HG02763 (cell line): ENCODE measurements at regions not wholly inside any gene's neighbourhood (a gene's known extent, or its start where the extent isn't known, plus 50 kb on each side); places are given as distances from the start of the nearest gene placed in this dataset.

Source experiments
- ATAC-seq: cut with Tn5 transposase; IDR thresholded peaks from one replicate; pipeline ENCODE4 v1.9.1; 2021; ENCODE audit warnings: mild to moderate bottlenecking, moderate library complexity; ENCODE audit not compliant: unreplicated experiment

GRCh38 chr5:155068616-155069100 is 55.1 kb downstream of the KIF4B start:
- no peak for ATAC-seq

- ATAC-seq: no peak
Measured at GRCh38 chr5:155069961-155070360, 56.4 kb downstream of the KIF4B start.

- no peak for ATAC-seq
Measured at GRCh38 chr5:155070781-155071180, 57.2 kb downstream of the KIF4B start.

- ATAC-seq: no peak
Measured at GRCh38 chr5:155076379-155076778, 62.8 kb downstream of the KIF4B start.

- ATAC-seq: no peak
Measured at GRCh38 chr5:155079698-155080097, 66.1 kb downstream of the KIF4B start.

- no peak for ATAC-seq
Measured at GRCh38 chr5:155080721-155081120, 67.2 kb downstream of the KIF4B start.

GRCh38 chr5:155081618-155082017 is 68.1 kb downstream of the KIF4B start:
- ATAC-seq: no peak

- ATAC-seq: no peak
Measured at GRCh38 chr5:155082401-155082800, 68.8 kb downstream of the KIF4B start.

- ATAC-seq: no peak
Measured at GRCh38 chr5:155085282-155085989, 71.9 kb downstream of the KIF4B start.

GRCh38 chr5:155087036-155087435 is 73.5 kb downstream of the KIF4B start:
- no peak for ATAC-seq

- no peak for ATAC-seq
Measured at GRCh38 chr5:155088811-155089210, 75.3 kb downstream of the KIF4B start.

GRCh38 chr5:155089643-155090042 is 76.1 kb downstream of the KIF4B start:
- ATAC-seq: no peak

- no peak for ATAC-seq
Measured at GRCh38 chr5:155091063-155091648, 77.6 kb downstream of the KIF4B start.

GRCh38 chr5:155091768-155092717 is 78.5 kb downstream of the KIF4B start:
- ATAC-seq: no peak

- ATAC-seq: no peak
Measured at GRCh38 chr5:155094455-155094854, 80.9 kb downstream of the KIF4B start.

GRCh38 chr5:155097995-155098394 is 84.4 kb downstream of the KIF4B start:
- no peak for ATAC-seq

GRCh38 chr5:155098433-155098832 is 84.9 kb downstream of the KIF4B start:
- no peak for ATAC-seq

GRCh38 chr5:155101697-155102096 is 88.1 kb downstream of the KIF4B start:
- ATAC-seq: no peak

- no peak for ATAC-seq
Measured at GRCh38 chr5:155103146-155103545, 89.6 kb downstream of the KIF4B start.

- no peak for ATAC-seq
Measured at GRCh38 chr5:155104441-155104840, 90.9 kb downstream of the KIF4B start.

GRCh38 chr5:155106221-155106620 is 92.7 kb downstream of the KIF4B start:
- no peak for ATAC-seq
